ENCODE measurements at regions not wholly inside any gene's neighbourhood (a gene's known extent, or its start where the extent isn't known, plus 50 kb on each side); places are given as distances from the start of the nearest gene placed in this dataset.

- Mint-ChIP-seq H3K36me3 (no peaks in the 10 kb centered on the region), H3K27me3 (peaks cover 30 to 33% of the 10 kb centered on the region in 2 donors), H3K4me3 (no peak overlapping the region), H3K9me3 (no peaks in the 10 kb centered on the region), H3K4me1 (ENCODE audit: low read depth in 2 of 2) (no peaks in the 10 kb centered on the region), H3K27ac (no peak overlapping the region)
- DNase-seq (ENCODE audit: low spot score) (no peak), ATAC-seq (peak; percentile 26 to 32)
Observed at GRCh38 chr2:16507655-16508489, 157.8 kb downstream of the CYRIA start.

GRCh38 chr2:16506366-16506765, 159.3 kb downstream of the CYRIA start:
- no peak overlapping the region for H3K4me3 Mint-ChIP-seq
- no peaks in the 10 kb centered on the region for H3K4me1 Mint-ChIP-seq (ENCODE audit: low read depth in 2 of 2)
- H3K9me3 Mint-ChIP-seq, result no peaks in the 10 kb centered on the region
- DNase-seq (ENCODE audit: low spot score), result no peak
- ATAC-seq, result no peak
- no peak overlapping the region for H3K27ac Mint-ChIP-seq
- H3K36me3 Mint-ChIP-seq, result no peaks in the 10 kb centered on the region
- H3K27me3 Mint-ChIP-seq, result peaks cover 26 to 33% of the 10 kb centered on the region in 2 donors

DNA sequence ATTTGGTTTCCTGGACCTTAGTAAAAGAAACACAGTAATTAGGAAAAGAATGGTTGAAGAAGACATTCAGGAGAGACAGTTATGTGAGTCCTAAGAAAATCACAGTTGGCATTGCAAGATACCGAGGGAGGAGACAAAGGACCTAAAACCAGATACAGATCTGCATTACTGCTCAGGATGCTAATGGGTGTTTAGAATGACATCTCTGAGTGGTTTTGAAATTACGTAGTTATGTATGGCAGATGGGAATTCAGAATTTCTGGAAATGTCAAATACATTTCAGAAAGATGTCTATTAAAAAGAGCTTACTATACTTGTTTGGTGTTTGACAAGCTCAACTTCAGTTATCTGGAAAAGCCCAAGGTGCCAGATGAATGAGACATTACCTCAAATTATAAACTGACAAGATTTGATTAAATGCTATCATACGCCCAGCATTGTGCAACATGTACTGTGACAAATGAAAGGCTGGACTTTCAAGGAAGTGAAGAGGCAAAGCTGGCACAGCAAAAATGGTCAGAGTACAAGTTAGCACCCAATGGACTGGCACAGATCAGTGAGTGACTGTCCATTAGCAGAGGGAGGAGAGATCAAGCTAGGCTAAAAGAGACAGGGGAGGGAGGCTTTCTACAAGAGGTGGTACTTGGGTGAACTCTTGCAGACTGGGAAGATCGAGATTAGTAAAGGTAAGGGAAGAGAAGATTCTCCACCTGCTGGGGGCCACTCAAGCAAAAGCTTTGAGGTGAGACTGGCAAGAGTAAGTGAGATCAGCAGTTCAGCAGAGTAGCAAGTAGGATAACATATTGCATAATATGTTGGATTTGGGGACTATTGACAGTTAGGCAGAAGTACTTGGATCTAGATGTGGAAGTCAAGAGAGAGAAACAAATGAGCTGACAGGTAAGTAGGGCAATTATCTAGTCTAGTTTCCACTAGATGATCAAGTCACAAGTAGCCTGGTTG, 168.9 kb downstream of the CYRIA start:
- H3K4me1 Mint-ChIP-seq (ENCODE audit: low read depth in 2 of 2), result no peaks in the 10 kb centered on the region
- H3K27me3 Mint-ChIP-seq, result peaks cover 14 to 20% of the 10 kb centered on the region in 2 donors
- ATAC-seq, result no peak
- DNase-seq (ENCODE audit: low spot score), result no peak
- H3K4me3 Mint-ChIP-seq, result no peak overlapping the region
- H3K9me3 Mint-ChIP-seq, result no peaks in the 10 kb centered on the region
- no peaks in the 10 kb centered on the region for H3K36me3 Mint-ChIP-seq
- no peak overlapping the region for H3K27ac Mint-ChIP-seq

- ATAC-seq, result no peak
- no peaks in the 10 kb centered on the region for H3K4me1 Mint-ChIP-seq (ENCODE audit: low read depth in 2 of 2)
- peaks cover 14 to 20% of the 10 kb centered on the region in 2 donors for H3K27me3 Mint-ChIP-seq
- H3K36me3 Mint-ChIP-seq, result no peaks in the 10 kb centered on the region
- H3K9me3 Mint-ChIP-seq, result no peaks in the 10 kb centered on the region
- no peak overlapping the region for H3K4me3 Mint-ChIP-seq
- no peak for DNase-seq (ENCODE audit: low spot score)
- no peak overlapping the region for H3K27ac Mint-ChIP-seq
Observed at GRCh38 chr2:16495509-16496208, 170.0 kb downstream of the CYRIA start.

GRCh38 chr2:16494836-16495508, 170.7 kb downstream of the CYRIA start:
- Mint-ChIP-seq H3K36me3 (no peaks in the 10 kb centered on the region), H3K9me3 (no peaks in the 10 kb centered on the region), H3K27me3 (peaks cover 14 to 20% of the 10 kb centered on the region in 2 donors), H3K4me1 (ENCODE audit: low read depth in 2 of 2) (no peaks in the 10 kb centered on the region), H3K27ac (no peak overlapping the region), H3K4me3 (no peak overlapping the region)
- ATAC-seq (no peak), DNase-seq (ENCODE audit: low spot score) (no peak)

DNA sequence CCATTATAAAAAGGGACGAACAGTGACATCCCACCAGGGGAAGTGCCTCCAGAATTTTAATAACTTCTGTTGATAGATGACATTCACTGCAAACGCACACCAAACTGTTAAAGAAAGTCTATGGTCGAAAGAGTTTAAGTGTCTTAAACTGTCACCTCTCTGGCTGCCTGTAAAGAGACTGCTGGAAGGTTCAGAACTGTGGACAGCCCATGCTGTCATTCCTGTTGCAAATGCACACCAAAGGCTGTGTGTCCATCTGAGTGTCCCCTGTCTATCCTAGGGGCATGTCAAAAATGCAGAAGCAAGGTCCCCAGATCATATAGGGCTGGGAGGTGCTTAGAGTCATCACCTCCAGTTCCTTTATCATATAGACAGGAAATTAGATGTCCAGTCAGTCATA, 171.8 kb downstream of the CYRIA start:
- Mint-ChIP-seq H3K27me3 (peaks cover 14 to 27% of the 10 kb centered on the region in 2 donors), H3K9me3 (no peaks in the 10 kb centered on the region), H3K36me3 (no peaks in the 10 kb centered on the region), H3K4me1 (ENCODE audit: low read depth in 2 of 2) (no peaks in the 10 kb centered on the region), H3K27ac (no peak overlapping the region), H3K4me3 (no peak overlapping the region)
- DNase-seq (ENCODE audit: low spot score) (no peak), ATAC-seq (no peak)

GRCh38 chr2:16487686-16488085, 177.9 kb downstream of the CYRIA start:
- DNase-seq (ENCODE audit: low spot score), result no peak
- Mint-ChIP-seq H3K4me3 (no peak overlapping the region), H3K27me3 (peaks cover 12 to 18% of the 10 kb centered on the region in 2 donors), H3K4me1 (ENCODE audit: low read depth in 2 of 2) (no peaks in the 10 kb centered on the region), H3K36me3 (no peaks in the 10 kb centered on the region), H3K9me3 (no peaks in the 10 kb centered on the region), H3K27ac (no peak overlapping the region)
- no peak for ATAC-seq

GRCh38 chr2:16485251-16485650, 180.4 kb downstream of the CYRIA start:
- Mint-ChIP-seq H3K4me3 (no peak overlapping the region), H3K36me3 (no peaks in the 10 kb centered on the region), H3K9me3 (no peaks in the 10 kb centered on the region), H3K4me1 (ENCODE audit: low read depth in 2 of 2) (no peaks in the 10 kb centered on the region), H3K27ac (no peak overlapping the region), H3K27me3 (peaks cover 18 to 21% of the 10 kb centered on the region in 2 donors)
- DNase-seq (ENCODE audit: low spot score) (no peak), ATAC-seq (no peak)

DNA sequence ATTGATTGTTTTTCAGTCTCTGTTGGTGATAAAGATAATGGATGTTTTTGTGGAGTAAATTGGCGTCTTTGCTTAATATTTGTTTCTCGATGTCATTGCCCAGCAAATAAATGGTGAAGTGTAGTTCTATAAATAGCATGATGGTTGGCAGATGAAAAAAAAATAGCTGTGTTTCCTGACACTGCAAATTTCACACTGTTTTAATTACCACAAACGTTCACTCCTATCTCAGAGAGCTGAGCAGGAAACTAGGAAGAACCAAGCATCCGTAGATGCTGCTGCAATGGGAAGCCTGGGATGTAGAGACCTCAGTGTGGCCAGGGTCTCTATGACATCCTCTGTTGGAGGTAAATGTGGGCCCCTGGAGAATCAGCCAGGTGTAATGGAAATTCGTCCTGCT, 183.2 kb downstream of the CYRIA start:
- no peak overlapping the region for H3K27ac Mint-ChIP-seq
- H3K4me3 Mint-ChIP-seq, result no peak overlapping the region
- DNase-seq (ENCODE audit: low spot score) (no peak), ATAC-seq (no peak)
- peaks cover 18 to 19% of the 10 kb centered on the region in 2 donors for H3K27me3 Mint-ChIP-seq
- no peaks in the 10 kb centered on the region for H3K36me3 Mint-ChIP-seq
- H3K9me3 Mint-ChIP-seq, result no peaks in the 10 kb centered on the region
- no peaks in the 10 kb centered on the region for H3K4me1 Mint-ChIP-seq (ENCODE audit: low read depth in 2 of 2)

DNA sequence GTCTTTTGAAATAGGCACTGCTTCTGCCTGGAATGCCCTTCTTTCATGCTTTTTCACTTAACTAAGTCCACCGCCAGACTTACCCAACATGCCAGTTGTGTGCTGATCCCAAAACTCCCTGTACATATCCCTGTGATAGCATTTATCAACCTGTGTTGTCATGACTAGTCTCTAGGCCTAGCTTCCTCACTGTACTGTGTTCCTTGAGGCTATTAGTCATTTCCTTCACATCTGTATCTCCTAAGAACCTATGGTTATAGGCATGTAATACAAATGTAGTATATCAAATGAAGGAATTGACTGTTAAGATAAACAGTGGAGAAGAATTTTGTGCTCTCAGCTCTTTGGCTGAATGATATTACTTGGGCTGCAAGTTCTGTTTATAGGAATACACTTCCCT, 184.3 kb downstream of the CYRIA start:
- H3K4me3 Mint-ChIP-seq, result no peak overlapping the region
- H3K9me3 Mint-ChIP-seq, result no peaks in the 10 kb centered on the region
- H3K36me3 Mint-ChIP-seq, result no peaks in the 10 kb centered on the region
- DNase-seq (ENCODE audit: low spot score), result no peak
- no peaks in the 10 kb centered on the region for H3K4me1 Mint-ChIP-seq (ENCODE audit: low read depth in 2 of 2)
- H3K27me3 Mint-ChIP-seq, result peaks cover 15 to 19% of the 10 kb centered on the region in 2 donors
- H3K27ac Mint-ChIP-seq, result no peak overlapping the region
- ATAC-seq, result peak in 1 of 2 donors; percentile 10

DNA sequence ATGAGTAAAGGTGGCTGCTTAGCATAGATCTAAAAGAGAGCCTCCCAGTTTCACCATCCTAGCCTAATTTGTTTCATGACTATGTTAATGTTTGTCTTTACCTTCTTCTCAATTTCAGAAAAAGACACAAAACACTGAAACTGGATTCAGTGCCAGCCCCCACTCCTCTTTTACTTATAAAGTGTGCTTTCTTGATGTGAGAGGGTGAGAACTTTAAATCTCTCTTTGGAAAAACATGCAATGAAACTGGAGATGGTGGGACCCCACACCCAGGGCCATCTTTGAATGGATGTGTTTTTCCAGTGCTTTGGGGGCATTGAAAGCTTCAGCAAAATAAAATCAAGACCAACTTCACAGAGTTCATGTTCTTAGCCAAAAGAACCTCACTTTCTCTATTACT, 185.9 kb downstream of the CYRIA start:
- Mint-ChIP-seq H3K36me3 (no peaks in the 10 kb centered on the region), H3K27me3 (peaks cover 14 to 16% of the 10 kb centered on the region in 2 donors)

GRCh38 chr2:16478434-16479210, 187.0 kb downstream of the CYRIA start:
- H3K4me3 Mint-ChIP-seq, result no peak overlapping the region
- no peaks in the 10 kb centered on the region for H3K4me1 Mint-ChIP-seq (ENCODE audit: low read depth in 2 of 2)
- no peak overlapping the region for H3K27ac Mint-ChIP-seq
- no peaks in the 10 kb centered on the region for H3K9me3 Mint-ChIP-seq
- no peak for DNase-seq (ENCODE audit: low spot score)
- peak; percentile 71 to 73 for ATAC-seq
- H3K36me3 Mint-ChIP-seq, result no peaks in the 10 kb centered on the region
- peaks cover 18 to 24% of the 10 kb centered on the region in 2 donors for H3K27me3 Mint-ChIP-seq

More for the DNA sequence above, 185.9 kb downstream of the CYRIA start:
- no peak overlapping the region for H3K4me3 Mint-ChIP-seq
- H3K27ac Mint-ChIP-seq, result no peak overlapping the region
- no peaks in the 10 kb centered on the region for H3K4me1 Mint-ChIP-seq (ENCODE audit: low read depth in 2 of 2)
- no peaks in the 10 kb centered on the region for H3K9me3 Mint-ChIP-seq
- ATAC-seq (no peak), DNase-seq (ENCODE audit: low spot score) (no peak)
